RWPE2 (cell line): ENCODE measurements at regions not wholly inside any gene's neighbourhood (a gene's known extent, or its start where the extent isn't known, plus 50 kb on each side); places are given as distances from the start of the nearest gene placed in this dataset.

Experiments
- ATAC-seq: fragments of 200-7000 bp; cut with Tn5 transposase; 3 replicates; pipeline ENCODE4 v1.9.1; 2021; ENCODE audit warnings: low read depth
- DNase-seq: peaks from one replicate; pipeline ENCODE4 v3.0.0-alpha.2; 2020; ENCODE audit warnings: low spot score
- H3K27ac ChIP-seq: fragments of 450-650 bp; 2 replicates; pipeline ENCODE4 v1.5.1; 2017; ENCODE audit warnings: mild to moderate bottlenecking; ENCODE audit not compliant: poor library complexity, severe bottlenecking
- H3K27me3 ChIP-seq: fragments of 250-450 bp; sonication (Bioruptor Pico); 2 replicates; pipeline ENCODE4 v1.5.1; 2021; ENCODE audit warnings: mild to moderate bottlenecking, moderate library complexity; ENCODE audit not compliant: insufficient read depth, poor library complexity, severe bottlenecking
- H3K36me3 ChIP-seq: fragments of 250-450 bp; sonication (Bioruptor Pico); 2 replicates; pipeline ENCODE4 v1.5.1; 2020; ENCODE audit warnings: low read depth, mild to moderate bottlenecking, moderate library complexity
- H3K4me1 ChIP-seq: fragments of 250-450 bp; sonication (Bioruptor Pico); 2 replicates; pipeline ENCODE4 v1.5.1; 2021; ENCODE audit warnings: mild to moderate bottlenecking, moderate library complexity; ENCODE audit not compliant: insufficient read depth, poor library complexity, severe bottlenecking
- H3K4me3 ChIP-seq: fragments of 250-450 bp; sonication (Bioruptor Pico); 2 replicates; pipeline ENCODE4 v1.5.1; 2021; ENCODE audit warnings: mild to moderate bottlenecking, moderate library complexity; ENCODE audit not compliant: severe bottlenecking
- H3K9me3 ChIP-seq: fragments of 250-450 bp; sonication (Bioruptor Pico); 2 replicates; pipeline ENCODE4 v1.5.1; 2021; ENCODE audit warnings: mild to moderate bottlenecking, moderate library complexity; ENCODE audit not compliant: severe bottlenecking
- TF ChIP-seq, protein P1 (sequence below): fragments of 450-650 bp; IDR thresholded peaks from one replicate; pipeline ENCODE4 v1.5.1; 2017; ENCODE audit warnings: mild to moderate bottlenecking, moderate library complexity; ENCODE audit not compliant: poor library complexity, severe bottlenecking

DNA sequence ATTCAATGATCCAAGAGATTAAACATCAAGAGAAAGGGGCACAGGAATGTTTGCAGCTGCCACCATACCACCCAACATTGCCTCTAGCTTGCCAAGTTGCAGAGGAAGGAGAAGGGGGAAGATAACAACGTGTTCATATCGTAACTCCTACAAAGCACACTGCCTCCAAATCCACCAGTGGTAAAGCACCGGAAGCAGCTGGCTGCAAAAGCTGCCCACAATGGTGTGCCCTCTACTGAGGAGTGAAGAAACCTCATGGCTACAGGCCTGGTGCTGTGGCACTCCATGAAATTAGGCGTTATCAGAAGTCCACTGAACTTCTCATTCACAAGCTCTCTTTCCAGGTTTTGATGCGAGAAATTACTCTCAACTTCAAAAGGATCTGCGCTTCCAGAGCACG is 263.9 kb upstream of the STT3B start:
- Histone ChIP-seq H3K36me3 (no peaks in the 10 kb centered on the region), H3K9me3 (no peaks in the 10 kb centered on the region), H3K4me1 (no peaks in the 10 kb centered on the region), H3K27me3 (no peaks in the 10 kb centered on the region), H3K27ac (no peak overlapping the region), H3K4me3 (no peak overlapping the region)
- TF ChIP-seq, protein P1, sequence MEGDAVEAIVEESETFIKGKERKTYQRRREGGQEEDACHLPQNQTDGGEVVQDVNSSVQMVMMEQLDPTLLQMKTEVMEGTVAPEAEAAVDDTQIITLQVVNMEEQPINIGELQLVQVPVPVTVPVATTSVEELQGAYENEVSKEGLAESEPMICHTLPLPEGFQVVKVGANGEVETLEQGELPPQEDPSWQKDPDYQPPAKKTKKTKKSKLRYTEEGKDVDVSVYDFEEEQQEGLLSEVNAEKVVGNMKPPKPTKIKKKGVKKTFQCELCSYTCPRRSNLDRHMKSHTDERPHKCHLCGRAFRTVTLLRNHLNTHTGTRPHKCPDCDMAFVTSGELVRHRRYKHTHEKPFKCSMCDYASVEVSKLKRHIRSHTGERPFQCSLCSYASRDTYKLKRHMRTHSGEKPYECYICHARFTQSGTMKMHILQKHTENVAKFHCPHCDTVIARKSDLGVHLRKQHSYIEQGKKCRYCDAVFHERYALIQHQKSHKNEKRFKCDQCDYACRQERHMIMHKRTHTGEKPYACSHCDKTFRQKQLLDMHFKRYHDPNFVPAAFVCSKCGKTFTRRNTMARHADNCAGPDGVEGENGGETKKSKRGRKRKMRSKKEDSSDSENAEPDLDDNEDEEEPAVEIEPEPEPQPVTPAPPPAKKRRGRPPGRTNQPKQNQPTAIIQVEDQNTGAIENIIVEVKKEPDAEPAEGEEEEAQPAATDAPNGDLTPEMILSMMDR: no peak
- DNase-seq (no peak), ATAC-seq (no peak)

DNA sequence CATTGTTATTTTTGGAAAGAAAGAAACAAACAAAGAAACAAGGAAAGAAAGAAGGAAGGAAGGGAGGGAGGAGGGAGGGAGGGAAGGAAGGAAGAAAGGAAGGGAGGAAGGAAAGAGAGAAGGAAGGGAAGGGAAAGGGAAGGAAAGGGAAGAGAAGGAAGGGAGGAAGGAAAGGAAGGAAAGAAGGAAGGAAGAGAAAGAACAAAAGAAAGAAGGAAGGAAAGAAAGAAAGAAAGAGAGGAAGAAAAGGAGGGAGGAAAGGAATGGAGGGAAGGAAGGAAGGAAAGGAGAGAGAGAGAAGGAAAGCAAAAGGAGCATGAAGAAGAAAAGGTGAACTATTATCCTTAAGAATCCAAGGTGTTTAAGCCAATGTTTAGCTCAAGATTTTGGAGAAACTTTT is 262.7 kb upstream of the STT3B start:
- Histone ChIP-seq H3K27ac (no peak overlapping the region), H3K36me3 (no peaks in the 10 kb centered on the region), H3K27me3 (no peaks in the 10 kb centered on the region), H3K4me3 (no peak overlapping the region), H3K4me1 (peaks cover 10% of the 10 kb centered on the region), H3K9me3 (no peaks in the 10 kb centered on the region)
- TF ChIP-seq, protein P1: no peak
- no peak for DNase-seq
- no peak for ATAC-seq

DNA sequence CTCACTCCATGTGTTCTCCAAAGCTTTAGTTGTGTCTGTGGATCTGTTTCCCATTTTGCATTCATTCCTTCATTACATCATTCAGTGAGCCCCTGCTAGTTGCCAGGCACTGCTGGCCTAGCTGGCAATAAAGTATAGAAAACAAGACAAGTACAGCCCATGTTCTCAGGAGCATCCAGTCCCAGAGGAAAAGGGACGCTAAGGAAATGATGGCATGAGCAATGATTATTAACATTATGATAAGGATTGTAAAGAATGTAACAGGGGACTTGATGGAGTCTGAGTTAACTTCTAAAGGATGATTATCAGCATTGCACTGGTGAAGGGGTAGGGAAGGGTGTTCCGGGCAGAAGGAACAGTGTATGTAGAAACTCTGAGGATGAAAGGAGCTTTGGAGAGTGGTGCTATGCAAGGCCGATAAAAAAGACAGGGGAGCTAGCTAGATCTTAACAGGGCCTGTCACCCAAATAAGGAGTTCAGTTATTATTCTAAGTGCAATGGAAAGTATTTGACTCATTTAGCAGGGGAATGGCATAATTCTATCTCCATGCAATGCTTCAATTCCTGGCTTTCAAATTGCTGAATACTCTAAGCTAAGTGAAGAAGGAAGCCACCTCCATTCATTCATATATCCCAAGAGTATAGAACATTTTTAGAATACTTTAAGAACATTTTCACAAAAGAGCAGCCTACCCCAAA is 258.2 kb upstream of the STT3B start:
- Histone ChIP-seq H3K27me3 (no peaks in the 10 kb centered on the region), H3K36me3 (no peaks in the 10 kb centered on the region), H3K4me3 (no peak overlapping the region), H3K4me1 (peaks cover 21% of the 10 kb centered on the region), H3K27ac (peak overlapping the region; percentile 76), H3K9me3 (no peaks in the 10 kb centered on the region)
- DNase-seq (no peak), ATAC-seq (no peak; the same call in 2 of the 3 replicates)
- TF ChIP-seq, protein P1: no peak

DNA sequence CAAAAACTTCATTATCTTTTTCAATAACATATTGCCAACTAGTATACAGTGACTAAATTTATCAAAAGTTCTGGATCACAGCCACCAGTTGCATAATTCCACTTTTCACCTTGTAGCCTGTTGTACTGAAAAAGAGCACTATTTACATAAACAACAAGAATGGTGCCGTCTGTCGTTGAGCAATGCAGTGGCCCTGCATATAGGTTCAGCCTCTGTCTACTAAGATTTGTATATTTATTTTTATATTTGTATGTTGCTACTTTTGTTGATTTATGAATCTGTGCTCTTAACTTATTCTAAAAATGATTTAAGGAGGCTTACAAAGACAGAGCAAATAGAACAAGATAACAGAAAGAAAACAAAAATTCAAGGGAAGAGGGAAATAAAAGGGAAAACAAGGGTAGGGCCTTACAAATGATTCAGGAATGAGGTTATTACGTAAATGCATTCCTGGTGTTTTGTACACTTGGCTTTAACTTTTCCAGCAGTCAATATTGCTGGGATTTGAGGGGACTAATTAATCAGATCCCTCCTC is 257.6 kb upstream of the STT3B start:
- Histone ChIP-seq H3K27ac (peak overlapping the region; percentile 76), H3K9me3 (no peaks in the 10 kb centered on the region), H3K4me1 (peaks cover 21% of the 10 kb centered on the region), H3K36me3 (no peaks in the 10 kb centered on the region), H3K4me3 (no peak overlapping the region), H3K27me3 (no peaks in the 10 kb centered on the region)
- no peak for DNase-seq
- TF ChIP-seq, protein P1: no peak
- peak; percentile 74 for ATAC-seq

DNA sequence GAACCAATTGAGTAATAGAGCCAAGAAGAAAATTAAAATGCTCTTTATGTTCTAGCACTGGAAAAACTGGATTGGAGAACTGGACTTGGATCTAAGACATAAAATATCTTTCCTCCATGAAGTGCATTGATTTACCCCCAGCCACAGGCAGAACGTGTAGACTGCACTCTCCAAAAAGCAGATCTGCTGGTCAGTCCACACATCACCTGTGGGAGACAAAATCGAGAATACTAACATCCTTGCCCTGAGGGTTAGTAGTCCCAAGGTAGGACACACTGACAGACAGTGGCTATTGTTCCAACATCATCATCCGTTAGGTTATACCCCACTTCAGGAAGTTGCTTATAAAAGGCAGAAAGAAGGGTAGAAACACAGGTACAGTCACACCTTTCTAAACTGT is 257.1 kb upstream of the STT3B start:
- ATAC-seq: peak; percentile 44
- no peak for DNase-seq
- Histone ChIP-seq H3K4me1 (peaks cover 21% of the 10 kb centered on the region), H3K27me3 (no peaks in the 10 kb centered on the region), H3K27ac (peak overlapping the region; percentile 76), H3K9me3 (no peaks in the 10 kb centered on the region), H3K4me3 (no peak overlapping the region), H3K36me3 (no peaks in the 10 kb centered on the region)
- TF ChIP-seq, protein P1: no peak
